GM18502 (cell line): ENCODE measurements at regions not wholly inside any gene's neighbourhood (a gene's known extent, or its start where the extent isn't known, plus 50 kb on each side); places are given as distances from the start of the nearest gene placed in this dataset.

Experiments
- ATAC-seq: cut with Tn5 transposase; IDR thresholded peaks from one replicate; pipeline ENCODE4 v1.9.1; 2021; ENCODE audit warnings: mild to moderate bottlenecking; ENCODE audit not compliant: unreplicated experiment, poor library complexity

GRCh38 chr10:30793093-30793492 is 163.5 kb upstream of the LYZL2 start:
- no peak for ATAC-seq

DNA sequence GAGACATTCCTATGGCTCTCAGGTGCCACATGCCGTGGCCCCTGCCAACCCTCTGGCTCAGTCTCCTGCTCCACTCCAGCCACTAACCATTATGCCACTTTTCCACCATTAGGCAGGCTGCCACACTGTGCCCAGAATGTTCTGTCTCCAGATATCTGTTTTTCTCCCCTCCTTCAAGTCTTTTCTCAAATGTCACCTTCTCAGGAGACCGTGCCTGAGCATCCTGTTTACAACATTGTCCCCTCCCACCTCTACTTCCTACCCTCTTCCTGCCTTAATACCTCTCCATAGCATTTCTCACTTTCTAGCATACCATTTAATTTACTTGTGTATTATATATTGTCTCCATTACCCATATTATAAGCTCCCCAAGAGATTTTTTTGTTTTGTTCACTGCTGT is 162.5 kb upstream of the LYZL2 start:
- no peak for ATAC-seq

GRCh38 chr10:30791197-30791611 is 161.7 kb upstream of the LYZL2 start:
- ATAC-seq, result no peak

GRCh38 chr10:30789806-30790205 is 160.3 kb upstream of the LYZL2 start:
- no peak for ATAC-seq

GRCh38 chr10:30788307-30788706 is 158.8 kb upstream of the LYZL2 start:
- ATAC-seq, result no peak

DNA sequence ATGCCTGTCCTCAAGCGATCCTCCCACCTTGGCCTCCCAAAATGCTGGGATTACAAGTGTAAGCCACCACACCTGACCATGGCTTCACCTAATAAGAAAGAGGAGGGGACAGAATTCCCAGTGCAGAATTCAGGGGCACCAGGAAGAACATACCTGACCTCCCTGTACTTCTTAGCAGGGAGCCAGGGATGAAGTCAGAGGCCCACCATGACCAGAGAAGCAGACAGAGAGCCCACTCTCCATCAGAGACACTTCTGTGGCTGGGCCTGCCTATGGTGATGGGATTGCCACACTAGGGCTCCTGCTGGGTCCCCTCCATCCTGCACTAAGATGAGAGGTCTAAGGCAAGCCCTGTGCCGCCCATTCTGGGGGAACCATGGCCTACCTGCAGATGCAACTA is 157.4 kb upstream of the LYZL2 start:
- ATAC-seq, result no peak

DNA sequence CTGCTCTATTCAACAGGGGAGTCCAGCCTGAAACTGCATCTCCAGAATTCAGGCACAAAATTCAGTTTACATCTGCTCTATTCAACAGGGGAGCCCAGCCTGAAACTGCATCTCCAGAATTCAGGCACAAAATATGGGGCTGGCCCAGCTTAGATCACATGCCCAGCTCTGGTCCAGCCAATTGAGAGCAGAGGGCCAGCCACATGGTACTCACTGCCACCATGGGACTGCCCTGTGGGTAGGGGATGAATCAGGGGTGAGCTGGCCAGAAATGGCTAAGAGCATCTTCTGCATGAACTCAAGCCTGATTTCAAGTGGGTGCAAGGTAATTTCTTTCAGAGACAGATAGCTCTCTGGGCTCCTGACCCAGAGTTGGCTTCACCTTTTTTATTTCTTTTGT is 156.6 kb upstream of the LYZL2 start:
- ATAC-seq, result no peak

DNA sequence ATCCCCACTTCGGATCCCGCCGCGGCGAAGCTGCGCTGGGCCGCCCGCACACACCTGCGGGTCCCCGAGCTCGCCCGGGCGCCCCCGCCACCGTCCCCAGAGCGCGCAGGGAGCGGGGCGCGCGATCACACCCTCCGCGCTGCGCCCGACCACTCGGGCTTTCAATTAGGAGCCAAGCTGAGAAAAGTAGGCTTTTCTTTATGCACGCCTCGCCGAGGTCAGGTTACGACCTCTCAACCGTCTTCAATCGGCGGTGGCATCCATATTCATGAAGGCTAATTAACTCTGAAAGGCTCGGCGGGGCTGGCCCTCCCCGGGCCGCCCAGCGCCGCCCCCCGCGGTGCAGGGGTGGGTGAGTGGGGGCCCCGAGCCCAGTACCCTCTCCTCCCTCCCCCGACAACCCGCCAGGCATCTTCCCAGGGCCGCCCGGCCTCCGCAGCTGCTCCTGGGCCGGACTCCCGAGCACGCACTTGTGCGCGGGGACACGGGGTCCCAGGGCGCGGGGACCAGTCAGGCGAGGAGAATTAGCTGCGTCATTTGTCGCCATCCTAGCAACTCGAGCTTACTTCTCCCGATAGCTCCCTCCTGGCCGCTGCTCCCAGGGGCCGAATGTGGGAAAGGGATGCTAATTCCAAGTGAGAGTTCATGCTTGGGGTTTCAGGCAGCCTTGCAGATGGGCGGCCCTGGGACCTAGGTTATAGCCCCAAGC is 155.5 kb upstream of the LYZL2 start:
- ATAC-seq, result no peak

GRCh38 chr10:30784524-30784896 is 155.0 kb upstream of the LYZL2 start:
- no peak for ATAC-seq

DNA sequence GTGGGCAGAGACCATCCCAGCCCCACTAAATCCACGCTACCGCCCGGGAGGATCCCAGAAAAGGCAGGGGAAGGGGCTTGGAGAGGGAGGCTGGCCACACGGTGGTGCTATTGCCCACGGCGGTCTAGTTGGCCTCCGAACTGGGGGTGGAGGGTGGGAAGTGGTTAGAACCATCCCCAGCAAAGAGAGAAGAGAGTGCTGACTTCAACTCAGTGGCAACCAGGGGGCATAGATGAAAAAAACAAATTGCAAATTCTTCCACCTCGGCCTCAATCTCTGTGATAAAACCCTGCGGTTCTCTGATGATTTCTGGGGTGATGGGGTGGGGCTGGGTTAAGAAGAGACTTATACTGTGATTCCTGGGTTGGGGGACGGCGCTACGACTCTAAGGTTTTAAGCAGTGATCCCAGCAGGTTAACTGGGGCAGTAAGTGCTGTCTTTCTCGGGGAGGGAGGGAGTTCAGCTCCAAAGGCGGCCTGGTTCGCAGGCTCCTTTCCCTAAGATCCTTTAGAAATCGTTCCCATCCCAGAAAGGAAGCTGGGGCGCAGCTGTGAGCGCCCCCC is 154.5 kb upstream of the LYZL2 start:
- ATAC-seq, result peak; percentile 42

DNA sequence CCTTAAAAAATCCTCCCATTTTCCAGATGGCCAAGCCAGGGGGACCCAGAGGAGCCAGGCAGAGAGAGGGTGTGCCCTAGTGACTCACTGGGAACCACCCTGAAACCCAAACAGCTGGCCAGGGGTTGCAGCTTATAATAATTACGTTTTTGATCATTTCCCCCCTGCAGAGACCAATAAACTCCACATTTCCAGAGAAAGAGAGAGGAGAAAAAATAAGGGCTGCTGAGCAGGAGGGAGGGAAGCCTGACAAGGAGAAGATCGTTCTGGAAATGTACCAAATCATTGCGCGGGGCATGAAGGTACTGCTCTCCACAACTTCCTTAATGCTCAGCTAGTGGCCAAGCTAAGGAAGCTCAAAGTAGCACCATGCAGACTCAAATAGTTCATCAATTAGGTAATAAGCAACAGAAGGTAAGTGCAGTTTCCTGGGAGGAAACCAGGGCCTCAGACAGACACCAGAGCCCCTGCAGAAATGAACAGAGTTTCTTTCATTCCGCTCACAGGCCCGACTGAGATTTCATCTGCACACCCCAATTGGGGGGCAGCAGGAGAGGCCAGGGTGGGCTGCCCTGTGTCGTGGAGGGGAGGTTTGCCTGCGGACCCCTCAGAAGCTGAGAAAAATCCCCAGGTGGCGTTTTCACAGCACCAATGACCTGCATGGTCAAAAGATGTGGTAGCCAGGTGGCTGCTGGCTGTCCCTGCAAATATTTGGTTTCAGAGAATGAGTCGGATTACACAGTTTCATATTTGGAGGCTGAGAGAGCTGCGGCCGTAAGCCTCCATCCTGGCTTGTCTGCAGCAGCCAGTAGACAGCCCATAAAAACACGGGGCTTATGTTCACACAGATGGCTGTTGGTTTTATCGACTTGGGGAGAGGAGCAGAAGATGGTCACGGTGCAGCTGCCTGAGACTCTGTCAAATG is 153.2 kb upstream of the LYZL2 start:
- ATAC-seq, result peak; percentile 55

GRCh38 chr10:30782157-30782536 is 152.6 kb upstream of the LYZL2 start:
- no peak for ATAC-seq

- ATAC-seq, result no peak
Measured at GRCh38 chr10:30781670-30782121, 152.1 kb upstream of the LYZL2 start.

DNA sequence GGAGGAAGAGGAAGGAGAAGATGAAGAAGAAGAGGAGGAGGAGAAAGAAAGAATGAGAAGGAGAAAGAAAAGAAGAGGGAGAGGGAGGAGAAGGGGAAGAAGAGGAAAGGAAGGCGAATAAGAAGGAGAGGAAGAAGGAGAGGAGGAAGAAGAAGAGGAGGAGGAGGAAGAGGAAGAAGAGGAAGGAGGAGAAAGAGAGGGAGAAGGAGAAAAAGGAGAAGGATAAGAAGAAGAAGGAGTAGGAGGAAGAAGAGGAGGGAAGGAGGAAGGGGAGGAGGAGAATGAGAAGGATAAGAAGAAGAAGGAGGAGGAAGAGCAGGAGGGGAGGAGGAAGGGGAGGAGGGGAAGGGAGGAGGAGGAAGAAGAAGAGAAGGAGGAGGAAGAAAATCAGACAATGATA is 149.2 kb upstream of the LYZL2 start:
- ATAC-seq, result no peak

DNA sequence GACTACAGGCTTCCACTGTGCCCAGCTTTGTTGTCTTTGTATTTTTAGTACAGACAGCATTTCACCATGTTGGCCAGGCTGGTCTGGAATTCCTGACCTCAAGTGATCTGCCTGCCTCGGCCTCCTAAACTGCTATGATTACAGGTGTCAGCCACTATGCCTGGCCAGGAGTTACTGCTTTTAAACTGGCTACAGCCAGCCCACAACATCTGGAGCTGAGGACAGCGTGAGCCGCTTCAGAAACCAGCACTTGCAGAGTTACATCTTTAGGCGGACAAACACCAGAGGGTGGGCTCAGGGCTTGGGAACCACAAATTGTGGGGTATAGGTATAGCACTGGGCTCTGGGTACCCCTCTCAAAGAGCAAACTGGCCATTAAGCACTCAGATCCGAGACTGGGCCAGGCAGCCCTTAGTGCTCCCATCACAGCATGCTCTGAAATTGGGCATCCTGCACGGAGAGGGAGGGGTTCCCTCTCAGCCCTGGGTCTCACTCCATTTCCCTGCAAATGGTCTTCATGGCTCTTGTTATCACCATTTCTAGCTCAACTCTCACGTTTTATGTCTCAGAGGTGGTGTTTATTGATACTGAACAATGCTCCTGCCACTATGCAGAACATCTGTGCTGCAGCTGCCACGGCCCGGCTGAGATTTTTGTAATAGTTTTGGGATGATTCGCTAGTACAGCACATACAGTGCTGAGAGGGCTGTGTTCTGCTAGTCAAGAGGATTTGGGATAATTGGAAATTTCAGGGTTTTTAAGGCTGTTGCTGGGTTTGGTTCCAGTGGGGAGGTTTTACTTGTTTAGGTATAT is 146.4 kb upstream of the LYZL2 start:
- no peak for ATAC-seq

DNA sequence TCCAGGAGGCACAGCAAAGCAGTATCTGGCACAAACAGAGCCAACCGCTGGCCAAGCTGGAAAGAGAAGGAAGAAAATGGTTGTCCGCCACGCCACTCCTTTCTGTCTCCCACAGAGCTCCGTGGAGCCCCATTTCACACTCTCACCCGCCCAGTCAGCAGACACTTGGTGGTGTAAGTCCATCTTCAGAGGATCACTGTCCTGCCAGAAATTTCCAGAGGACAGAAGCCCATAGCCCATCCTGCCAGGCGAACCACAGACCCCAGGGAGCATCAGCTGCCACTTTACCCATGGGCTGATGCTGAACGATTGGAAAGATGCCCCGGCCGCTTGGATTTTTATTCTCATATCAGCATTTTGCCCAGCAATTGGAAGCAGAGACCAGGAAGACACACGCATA is 144.7 kb upstream of the LYZL2 start:
- ATAC-seq, result no peak

DNA sequence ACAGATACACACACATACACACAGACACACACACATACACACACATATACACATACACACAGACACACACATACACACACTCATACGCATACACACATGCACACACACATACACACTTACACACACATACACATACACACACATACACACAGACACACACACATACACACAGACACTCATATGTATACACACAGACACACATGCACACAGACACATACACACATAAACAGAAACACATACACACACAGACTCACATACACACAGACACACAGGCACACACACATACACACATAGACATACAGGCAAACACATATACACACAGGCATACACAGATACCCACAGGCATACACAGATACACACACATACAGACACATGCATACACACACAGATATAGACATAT is 143.9 kb upstream of the LYZL2 start:
- no peak for ATAC-seq

DNA sequence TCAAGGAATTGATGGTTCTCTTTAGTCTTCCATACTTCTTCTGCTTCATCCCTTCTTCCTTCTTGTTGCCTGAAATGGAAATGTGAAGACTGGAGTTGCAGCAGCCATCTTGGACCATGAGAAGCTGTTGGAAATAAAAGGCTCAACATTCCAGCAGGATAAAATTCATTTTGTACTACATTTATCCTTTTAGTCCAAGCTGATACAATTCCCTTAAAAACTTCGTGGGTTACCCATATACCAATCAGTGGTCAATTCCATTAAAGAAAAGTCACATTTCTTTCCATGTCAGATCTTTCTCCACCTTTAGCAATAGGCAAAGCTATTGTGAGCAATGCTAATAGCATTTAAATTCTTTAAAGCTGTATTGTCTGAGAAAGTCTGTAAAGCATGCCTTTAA is 141.3 kb upstream of the LYZL2 start:
- no peak for ATAC-seq

DNA sequence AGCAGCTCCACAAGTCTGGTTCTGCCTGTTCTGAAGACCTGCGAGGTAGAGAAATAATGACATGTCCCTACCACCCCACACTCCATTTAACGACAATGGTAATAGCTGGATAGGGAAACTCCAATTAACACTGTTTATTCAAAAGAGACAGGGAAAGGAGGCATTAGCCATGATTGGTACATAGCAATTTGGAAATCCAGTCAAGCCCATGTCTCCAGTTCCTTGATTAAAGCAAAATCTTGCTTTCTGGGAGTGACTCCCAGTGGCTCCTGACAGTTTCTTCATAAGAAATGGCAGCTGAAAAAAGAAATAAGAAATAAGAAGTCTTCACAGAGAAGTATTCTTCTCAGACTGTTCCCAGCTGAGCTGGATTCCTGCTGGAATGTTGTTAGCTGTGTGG is 140.7 kb upstream of the LYZL2 start:
- ATAC-seq, result no peak

DNA sequence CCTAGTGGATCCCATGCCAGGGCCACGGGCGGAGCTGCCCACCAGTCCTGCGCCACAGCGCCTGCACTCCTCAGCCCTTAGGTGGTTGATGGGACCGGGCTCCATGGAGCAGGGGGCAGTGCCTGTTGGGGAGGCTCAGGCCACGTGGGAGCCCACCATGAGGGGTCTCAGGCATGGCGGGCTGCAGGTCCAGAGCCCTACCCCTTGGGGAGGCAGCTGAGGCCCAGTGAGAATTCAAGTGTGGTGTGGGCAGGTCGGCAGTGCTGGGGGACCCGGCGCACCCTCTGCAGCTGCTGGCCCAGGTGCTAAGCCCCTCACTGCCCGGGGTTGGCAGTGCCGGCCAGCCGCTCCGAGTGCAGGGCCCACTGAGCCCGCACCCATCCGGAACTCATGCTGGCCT is 139.8 kb upstream of the LYZL2 start:
- ATAC-seq, result no peak

GRCh38 chr10:30765616-30766015 is 136.1 kb upstream of the LYZL2 start:
- ATAC-seq, result no peak
